Bronchial epithelial cell (primary cell): ENCODE measurements at regions not wholly inside any gene's neighbourhood (a gene's known extent, or its start where the extent isn't known, plus 50 kb on each side); places are given as distances from the start of the nearest gene placed in this dataset.

Experiments used
- DNase-seq: peaks from one replicate; pipeline ENCODE4 v3.0.0-alpha.2; 2010; ENCODE audit warnings: low read depth
- FAIRE-seq: peaks from 2 replicates; lab custom pipeline; 2011; peaks lifted over from hg19 to GRCh38; lab: Jason Lieb, UNC
- H3K27me3 ChIP-seq: 2 replicates; pipeline ENCODE4 v1.5.1; 2011; ENCODE audit warnings: low read length; ENCODE audit not compliant: control insufficient read depth, insufficient read depth
- H3K36me3 ChIP-seq: 2 replicates; pipeline ENCODE4 v1.5.1; 2011; ENCODE audit warnings: low read length; ENCODE audit not compliant: control insufficient read depth, insufficient read depth
- H3K4me3 ChIP-seq: 2 replicates; pipeline ENCODE4 v1.5.1; 2011; ENCODE audit warnings: mild to moderate bottlenecking, low read depth, low read length, control low read depth
- CTCF ChIP-seq: IDR thresholded peaks from 2 replicates; pipeline ENCODE4 v1.5.1; 2011; ENCODE audit warnings: mild to moderate bottlenecking, moderate library complexity, low read length, control low read depth, inconsistent platforms; ENCODE audit not compliant: insufficient read depth, severe bottlenecking

DNA sequence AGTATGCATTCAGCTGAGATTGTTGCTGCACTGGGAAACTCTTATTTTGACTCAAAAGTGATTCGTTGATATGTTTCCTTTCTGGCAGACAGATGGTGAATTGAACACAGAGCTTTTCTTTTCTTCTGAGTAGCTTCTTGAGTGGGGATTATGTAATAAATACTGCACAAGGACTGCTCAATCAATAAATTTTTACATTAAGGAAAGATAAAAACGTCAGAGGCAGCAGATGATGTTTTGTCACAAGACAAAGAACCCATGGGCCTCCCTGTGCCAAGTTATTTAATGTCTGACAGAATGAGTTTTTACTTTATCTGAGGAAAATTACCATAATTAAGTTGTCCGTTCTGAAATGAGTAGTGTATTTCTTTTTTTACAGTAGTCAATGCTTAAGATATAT, 460.3 kb downstream of the UTRN start:
- FAIRE-seq (no peak), DNase-seq (no peak)
- H3K4me3 ChIP-seq: no peak overlapping the region
- no peak for TF ChIP-seq CTCF
- H3K27me3 ChIP-seq: no peaks in the 10 kb centered on the region
- H3K36me3 ChIP-seq: peaks cover 2% of the 10 kb centered on the region

- no peak for TF ChIP-seq CTCF
- Histone ChIP-seq H3K4me3 (no peak overlapping the region), H3K36me3 (peaks cover 2% of the 10 kb centered on the region), H3K27me3 (no peaks in the 10 kb centered on the region)
- DNase-seq: no peak
- FAIRE-seq: no peak
Observed at GRCh38 chr6:144746902-144747469, 461.9 kb downstream of the UTRN start.

GRCh38 chr6:144749263-144749662, 464.1 kb downstream of the UTRN start:
- no peak for DNase-seq
- H3K27me3 ChIP-seq: no peaks in the 10 kb centered on the region
- no peak overlapping the region for H3K4me3 ChIP-seq
- peaks cover 2% of the 10 kb centered on the region for H3K36me3 ChIP-seq
- no peak for FAIRE-seq
- TF ChIP-seq CTCF: no peak

DNA sequence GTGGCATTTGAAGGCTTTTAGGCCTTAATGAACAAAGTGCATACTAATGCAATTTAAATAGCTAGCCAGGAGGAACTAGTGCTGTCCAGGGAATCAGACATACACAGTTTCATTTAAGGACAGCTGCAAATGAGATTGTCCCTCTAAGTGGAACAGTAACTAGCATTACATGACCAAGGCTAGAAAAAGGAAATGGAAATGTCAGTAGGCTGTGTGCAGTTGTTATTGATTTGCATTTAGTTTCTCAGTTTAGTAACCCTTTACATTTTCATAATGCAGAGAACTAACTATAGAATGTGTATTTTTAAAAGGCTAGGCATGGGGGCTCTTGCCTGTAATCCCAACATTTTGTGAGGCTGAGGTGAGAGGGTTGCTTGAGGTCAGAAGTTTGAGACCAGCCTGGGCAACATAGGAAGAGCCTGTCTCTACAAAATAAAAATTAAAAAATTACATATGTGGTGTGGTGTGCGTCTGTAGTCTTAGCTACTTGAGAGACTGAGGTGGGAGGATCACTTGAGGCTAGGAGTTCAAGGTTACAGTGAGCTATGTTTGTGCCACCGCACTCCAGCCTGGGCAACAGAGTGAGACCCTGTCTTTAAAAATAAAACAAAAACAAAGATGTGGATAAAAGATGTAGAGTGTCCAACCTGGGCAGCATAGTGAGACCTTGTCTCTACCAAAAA, 468.0 kb downstream of the UTRN start:
- H3K36me3 ChIP-seq: peaks cover 1% of the 10 kb centered on the region
- DNase-seq: no peak
- no peaks in the 10 kb centered on the region for H3K27me3 ChIP-seq
- FAIRE-seq: no peak
- no peak overlapping the region for H3K4me3 ChIP-seq
- no peak for TF ChIP-seq CTCF

GRCh38 chr6:144756469-144756868, 471.3 kb downstream of the UTRN start:
- TF ChIP-seq CTCF: no peak
- no peak for FAIRE-seq
- H3K4me3 ChIP-seq: no peak overlapping the region

DNA sequence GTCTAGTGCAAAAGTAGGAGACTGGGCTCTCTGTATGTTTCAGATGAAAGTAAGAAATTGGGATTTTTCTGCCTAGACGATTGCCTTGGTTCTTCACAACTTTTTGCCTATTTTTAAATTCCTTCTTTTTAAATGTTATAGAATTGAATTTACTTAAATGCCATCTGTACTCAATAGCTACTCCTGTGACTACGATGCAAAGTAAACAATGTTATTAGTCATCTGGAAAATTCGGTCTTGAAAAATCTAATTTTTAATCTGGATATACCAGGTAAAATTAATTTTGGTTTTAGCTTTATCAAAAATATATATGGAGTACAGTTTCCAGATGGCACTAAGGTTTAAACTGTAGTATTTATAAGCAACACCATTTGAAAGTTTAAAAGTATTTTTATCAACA, 472.2 kb downstream of the UTRN start:
- Histone ChIP-seq H3K27me3 (no peaks in the 10 kb centered on the region), H3K4me3 (no peak overlapping the region), H3K36me3 (no peaks in the 10 kb centered on the region)
- no peak for FAIRE-seq
- peak; percentile 48 for DNase-seq
- no peak for TF ChIP-seq CTCF

More at GRCh38 chr6:144756469-144756868, 471.3 kb downstream of the UTRN start:
- no peaks in the 10 kb centered on the region for H3K36me3 ChIP-seq
- DNase-seq: no peak
- no peaks in the 10 kb centered on the region for H3K27me3 ChIP-seq
